CD4-positive, alpha-beta T cell treated with Interleukin-6 for 4 hours (primary cell): ENCODE measurements at regions not wholly inside any gene's neighbourhood (a gene's known extent, or its start where the extent isn't known, plus 50 kb on each side); places are given as distances from the start of the nearest gene placed in this dataset.

ENCODE experiments used
- DNase-seq: peaks from one replicate; pipeline ENCODE4 v3.0.0-alpha.2; 2020; ENCODE audit warnings: mixed read lengths

DNA sequence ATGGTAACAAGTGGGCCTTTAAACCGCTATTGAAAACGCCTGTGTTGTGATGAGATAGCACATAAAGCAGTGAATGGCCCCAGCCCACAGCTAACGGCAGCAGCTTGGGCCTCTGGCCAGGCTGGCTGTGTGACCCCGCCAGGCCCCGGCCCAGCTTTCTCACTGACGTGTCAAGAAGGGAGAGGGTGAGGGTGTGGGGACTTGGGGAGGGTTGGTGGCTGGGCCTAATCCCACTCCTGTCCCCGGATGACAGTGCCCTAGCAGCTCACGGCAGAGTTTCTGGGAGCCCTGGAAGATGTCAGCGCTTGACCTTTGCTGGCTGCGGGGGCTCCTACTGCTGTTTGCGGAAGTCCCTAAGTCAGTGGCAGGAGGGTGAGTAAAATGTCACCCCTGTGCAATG lies 88.9 kb upstream of the SHH start:
- no peak for DNase-seq

- DNase-seq: no peak
These were observed 87.3 kb upstream of the SHH start for GRCh38 chr7:155899596-155899995.

DNA sequence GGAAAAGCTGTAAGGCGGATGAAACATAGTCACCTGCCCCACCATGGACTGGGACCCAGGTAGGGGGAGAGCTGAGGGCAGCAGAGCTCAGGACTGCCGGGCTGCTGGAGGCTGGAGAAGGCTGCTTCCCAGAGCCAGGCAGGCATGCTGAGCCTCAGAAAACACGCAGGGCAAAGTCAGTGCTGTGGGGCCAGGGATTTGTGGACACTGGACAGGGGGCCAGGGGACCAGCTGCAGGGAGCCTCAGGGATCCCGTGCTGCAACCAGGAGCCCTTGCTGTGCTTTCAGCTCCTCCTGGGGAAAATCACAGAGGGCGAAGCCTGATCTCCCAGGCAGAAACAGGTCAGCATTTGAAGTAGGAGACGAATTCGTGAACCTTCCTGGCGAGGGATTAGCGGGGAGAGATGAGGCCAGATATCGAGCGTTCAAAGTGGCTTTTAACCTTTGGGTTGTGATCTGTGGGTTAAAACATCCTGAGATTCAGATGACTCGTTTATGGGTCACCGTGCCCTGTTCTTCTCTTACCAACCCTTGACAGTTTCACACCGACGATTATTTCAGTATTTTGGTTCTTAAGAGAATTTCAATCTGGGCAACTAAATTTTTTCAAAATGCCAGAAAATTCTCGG lies 85.6 kb upstream of the SHH start:
- DNase-seq: no peak

GRCh38 chr7:155896531-155897263 lies 84.4 kb upstream of the SHH start:
- DNase-seq: no peak

- DNase-seq: no peak
These were observed 81.4 kb upstream of the SHH start for GRCh38 chr7:155893664-155894063.

DNA sequence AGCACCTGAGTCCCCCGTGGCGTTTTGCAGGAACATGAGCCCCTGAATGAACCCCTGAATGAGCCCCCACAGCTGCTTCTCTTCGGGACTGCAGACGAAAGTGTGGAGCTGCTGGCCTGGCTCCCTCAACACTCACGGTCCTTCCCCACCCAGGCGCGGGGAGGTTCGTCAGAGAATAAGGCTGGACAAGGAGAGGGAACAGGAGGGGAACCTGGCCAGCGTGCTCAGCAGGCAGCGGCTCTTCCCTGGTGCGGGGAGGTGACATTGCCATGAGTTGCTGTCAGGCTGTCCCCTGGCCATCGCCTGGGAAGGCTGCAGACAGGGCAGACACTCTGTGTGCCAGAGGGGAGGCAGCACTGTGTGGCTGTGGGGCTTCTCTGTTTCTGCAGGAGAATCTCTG lies 80.9 kb upstream of the SHH start:
- DNase-seq: no peak

GRCh38 chr7:155889636-155890511 lies 77.6 kb upstream of the SHH start:
- no peak for DNase-seq

DNA sequence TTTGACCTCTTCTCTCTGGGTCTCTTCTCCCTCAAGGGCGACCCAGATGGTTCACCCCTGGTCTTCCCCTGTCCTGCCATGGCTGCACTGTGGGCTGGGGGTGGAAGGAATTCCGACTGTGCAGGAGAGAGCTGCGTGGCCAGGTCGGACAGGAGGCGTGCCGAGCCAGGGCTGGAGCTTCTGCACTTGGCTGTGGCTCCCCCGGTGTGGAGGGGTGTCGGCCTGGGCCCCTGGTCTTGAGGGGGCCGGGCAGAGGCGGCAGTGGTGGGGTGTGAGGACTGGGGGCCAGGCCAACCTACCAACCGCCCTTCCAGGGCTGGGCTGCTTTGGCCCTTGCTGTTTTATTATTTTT lies 74.9 kb upstream of the SHH start:
- DNase-seq: no peak

- DNase-seq: no peak
These were observed 74.3 kb upstream of the SHH start for GRCh38 chr7:155886391-155887173.

DNA sequence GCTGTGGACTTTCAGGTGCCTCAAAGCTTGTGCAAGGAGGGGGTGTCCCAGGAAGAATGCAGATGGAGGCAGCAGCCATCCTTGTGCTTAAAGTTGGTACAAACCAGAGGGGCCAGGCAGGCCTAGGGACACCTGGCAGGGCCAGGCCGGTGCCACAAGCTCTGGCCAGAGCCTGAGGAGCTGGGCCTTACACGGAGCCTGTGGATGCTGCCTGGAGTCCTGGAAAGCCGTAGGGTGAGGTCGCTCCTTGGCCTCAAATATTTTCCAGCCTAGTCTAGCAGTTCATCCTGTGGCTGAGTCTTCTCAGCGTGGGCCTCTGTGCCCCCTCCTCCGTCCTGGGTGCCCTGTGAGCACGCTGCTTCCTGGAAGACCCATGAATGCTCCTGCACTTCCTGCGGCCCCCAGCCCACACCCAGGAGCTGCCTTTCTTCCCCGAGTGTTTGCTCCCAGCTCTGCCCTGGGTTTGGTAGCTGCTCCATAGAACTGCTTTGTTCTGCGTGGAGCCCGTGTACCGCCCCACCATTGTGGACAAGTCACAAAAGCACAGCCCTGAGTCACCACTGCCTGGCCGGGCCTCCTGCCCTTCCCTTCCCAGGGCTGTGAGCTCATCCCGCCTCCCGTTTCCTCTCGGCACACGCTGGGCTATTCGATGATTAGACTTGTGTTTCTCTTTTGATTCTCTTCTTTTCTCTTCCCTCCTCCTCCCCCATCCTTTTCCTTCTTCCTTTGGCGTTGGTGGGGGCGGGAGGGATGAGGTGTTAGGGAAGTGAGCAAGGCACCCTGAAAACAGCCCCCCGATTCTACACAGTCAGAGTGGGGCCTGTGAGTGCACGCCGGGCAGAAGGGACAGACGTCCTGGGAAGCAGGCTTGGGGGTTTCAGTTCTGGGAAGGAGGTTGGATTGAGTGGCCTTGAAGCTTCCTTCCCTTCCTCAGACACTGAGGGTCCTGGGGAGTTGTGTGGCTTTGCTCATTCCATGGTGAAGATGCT lies 73.2 kb upstream of the SHH start:
- DNase-seq: no peak

GRCh38 chr7:155884225-155885166 lies 72.2 kb upstream of the SHH start:
- DNase-seq: no peak

DNA sequence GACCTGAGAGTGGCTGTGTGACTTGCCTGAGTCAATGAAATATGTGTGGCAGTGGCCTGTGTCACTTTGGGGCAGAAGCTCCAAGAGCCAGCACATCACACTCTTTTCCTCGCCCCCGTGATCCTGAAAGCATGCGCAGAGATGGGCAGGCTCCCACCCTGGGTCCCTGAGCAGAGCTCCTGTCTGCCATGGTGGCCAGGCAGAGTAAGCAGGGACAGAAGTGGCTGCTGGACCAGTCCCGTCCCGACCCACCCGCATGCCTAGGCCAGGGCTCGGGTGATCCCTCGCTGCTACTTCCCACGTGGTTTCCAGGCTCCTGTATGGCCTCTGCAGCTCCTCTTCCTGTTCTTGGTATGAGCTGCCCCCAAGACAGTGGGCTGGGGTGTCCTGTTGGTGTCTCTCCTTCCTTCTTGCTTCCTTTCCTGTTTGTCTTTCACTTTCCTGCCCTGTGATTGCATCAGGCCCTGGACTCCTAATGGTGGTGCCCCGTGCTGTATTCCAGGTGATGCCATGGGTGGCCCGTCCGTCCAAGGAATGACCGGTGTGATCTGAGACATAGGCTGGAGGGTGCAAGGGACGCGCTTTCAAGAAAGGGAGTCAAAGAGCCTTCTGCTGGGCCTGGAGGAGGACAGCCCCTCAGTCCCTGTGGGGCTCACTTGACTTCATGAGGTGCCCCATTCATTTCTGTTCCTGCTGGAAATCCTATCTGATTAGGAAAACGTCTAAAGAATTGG lies 71.4 kb upstream of the SHH start:
- no peak for DNase-seq

DNA sequence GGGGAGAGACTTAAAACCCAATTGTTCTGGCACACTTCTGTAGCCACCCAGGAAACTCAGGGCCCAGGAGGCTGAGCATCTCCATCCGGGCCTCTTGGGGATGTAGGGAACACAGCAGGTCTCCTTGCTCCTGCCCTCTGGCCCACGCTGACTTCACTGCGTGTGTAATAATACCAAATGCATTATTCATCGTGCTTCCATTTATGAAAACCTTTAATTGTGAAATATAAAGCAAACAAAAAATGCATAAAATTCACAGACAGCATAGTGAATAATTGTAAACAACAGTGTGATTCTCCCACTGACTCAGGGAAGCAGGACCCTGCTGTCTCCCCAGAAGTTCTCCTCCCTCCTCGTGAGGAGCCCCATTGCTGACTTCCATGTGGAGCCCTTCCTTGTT lies 70.3 kb upstream of the SHH start:
- DNase-seq: no peak

- DNase-seq: no peak
These were observed 69.4 kb upstream of the SHH start for GRCh38 chr7:155881471-155882350.

DNA sequence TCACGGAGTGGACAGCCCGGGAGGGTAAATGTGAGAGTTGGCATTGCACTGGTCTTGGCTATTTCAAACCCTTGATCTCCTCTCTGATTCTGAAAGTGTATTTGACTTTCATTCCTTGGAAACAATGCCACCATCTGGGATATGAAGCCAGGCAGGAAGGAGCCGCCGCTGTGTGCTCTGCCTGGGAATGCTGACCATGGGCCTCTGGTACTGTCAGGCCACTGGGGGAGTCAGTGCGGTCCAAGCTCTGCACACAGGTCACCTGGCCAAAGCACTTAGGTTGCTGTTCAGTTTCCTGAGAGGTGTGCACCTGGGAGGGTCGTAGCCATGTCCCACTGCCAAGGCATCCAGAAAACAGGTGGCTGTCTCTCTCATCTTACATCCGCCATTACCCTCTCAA lies 68.5 kb upstream of the SHH start:
- DNase-seq: no peak

- no peak for DNase-seq
These were observed 67.3 kb upstream of the SHH start for GRCh38 chr7:155879592-155879991.

DNA sequence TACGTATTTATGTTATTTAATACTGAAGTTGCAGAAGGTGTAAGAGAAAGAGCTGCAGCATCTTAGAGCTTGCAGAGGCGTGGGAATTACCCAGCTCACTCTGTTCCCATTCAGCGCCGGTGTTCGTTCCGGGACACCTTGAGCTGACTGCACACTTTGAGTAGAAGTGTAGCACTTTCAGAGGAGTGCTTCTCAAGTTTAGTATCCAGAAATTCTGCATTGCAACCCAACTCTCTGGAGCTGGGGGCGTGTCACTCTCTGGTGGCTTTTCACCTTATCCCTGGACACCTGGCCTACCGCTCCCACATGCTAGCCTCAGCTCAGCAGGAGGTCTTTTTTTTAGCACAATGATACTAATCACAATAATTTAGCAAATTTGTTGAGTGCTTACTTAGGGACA lies 66.4 kb upstream of the SHH start:
- no peak for DNase-seq

DNA sequence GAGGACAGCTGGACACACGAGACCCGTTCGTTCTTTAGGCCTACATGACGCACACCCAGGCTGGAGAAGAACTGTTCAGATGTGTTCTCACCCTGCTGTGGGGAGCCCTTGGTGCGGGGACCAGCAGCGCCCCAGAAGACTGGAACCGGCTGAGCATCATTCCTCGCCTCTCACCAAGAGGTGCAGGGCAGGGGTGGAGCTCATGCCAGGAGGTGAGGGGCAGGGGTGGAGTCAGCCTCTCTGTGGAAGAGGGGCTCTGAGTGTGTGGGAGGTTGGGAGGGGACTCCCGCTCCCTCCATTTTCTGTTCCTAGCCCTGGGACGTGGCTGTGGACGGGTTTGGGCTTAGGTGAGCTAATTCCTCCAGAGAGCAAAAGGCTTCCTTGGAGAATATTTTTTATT lies 66.0 kb upstream of the SHH start:
- no peak for DNase-seq

DNA sequence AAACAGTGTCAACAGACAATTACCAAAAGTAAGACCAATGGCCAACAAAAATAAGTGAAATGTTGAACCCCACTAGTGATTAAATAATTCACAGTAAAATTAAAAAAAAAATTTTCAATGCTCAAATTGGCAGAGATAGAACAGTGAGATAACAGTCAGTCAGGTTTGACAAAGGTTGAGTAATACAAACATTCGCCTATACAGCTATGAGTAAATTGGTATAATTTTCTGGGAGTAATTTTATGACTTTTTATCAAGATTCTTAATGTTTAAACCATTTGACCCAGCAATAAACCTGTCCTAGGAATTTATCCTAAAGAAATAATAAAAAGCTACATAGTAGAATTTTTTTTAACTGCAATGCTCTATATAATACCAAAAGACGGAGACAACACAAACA lies 64.9 kb upstream of the SHH start:
- DNase-seq: no peak
